ENCODE measurements at regions not wholly inside any gene's neighbourhood (a gene's known extent, or its start where the extent isn't known, plus 50 kb on each side); places are given as distances from the start of the nearest gene placed in this dataset.
"Not testable (repeated sequence)": the region's sequence is repeated elsewhere in the genome, so short reads cannot be mapped to it uniquely, and the experiment has no call there.

DNA sequence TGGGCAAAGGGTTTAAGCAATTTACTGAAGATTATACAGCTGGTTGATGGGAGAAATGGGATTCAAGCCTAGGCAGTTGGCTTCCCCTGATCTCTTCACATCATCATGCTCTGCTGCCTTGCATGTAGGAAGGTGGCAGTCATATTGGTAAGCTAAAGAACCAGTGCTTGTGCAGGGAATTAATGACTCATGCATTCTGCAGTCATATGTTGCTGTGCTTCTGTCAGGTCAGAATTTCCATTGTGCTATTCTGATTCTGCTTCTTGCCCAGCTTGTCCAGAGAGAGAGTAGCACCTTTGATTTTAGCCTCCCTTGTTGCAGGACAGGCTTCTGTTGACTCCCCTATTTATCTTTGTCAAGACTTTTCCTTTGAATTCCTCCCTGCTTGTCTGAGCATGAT, 114.0 kb upstream of the IKBKE start:
- H2AFZ ChIP-seq; H3K4me2 ChIP-seq; CTCF ChIA-PET; H3K36me3 ChIP-seq (ENCODE audit: low read depth); H3K4me1 ChIP-seq (replicated peaks; ENCODE audit: insufficient read depth); H3K27ac ChIP-seq; H3K9me2 ChIP-seq (ENCODE audit: insufficient read depth); POLR2A ChIA-PET (ENCODE audit: unreplicated experiment); H3K4me3 ChIP-seq; H3F3A ChIP-seq (ENCODE audit: insufficient read depth, low read depth); H3K27me3 ChIP-seq (ENCODE audit: insufficient read depth, low read depth); H4K20me1 ChIP-seq (ENCODE audit: insufficient read depth); H3K9me3 ChIP-seq (ENCODE audit: insufficient read depth, low read depth); BruUV-seq (replicated peaks); H3K79me2 ChIP-seq (ENCODE audit: low read depth); intact Hi-C loops (cut with micrococcal nuclease; ENCODE audit: unreplicated experiment): not testable (repeated sequence)
- peak in 1 of 2 experiments; percentile 43 for DNase-seq

DNA sequence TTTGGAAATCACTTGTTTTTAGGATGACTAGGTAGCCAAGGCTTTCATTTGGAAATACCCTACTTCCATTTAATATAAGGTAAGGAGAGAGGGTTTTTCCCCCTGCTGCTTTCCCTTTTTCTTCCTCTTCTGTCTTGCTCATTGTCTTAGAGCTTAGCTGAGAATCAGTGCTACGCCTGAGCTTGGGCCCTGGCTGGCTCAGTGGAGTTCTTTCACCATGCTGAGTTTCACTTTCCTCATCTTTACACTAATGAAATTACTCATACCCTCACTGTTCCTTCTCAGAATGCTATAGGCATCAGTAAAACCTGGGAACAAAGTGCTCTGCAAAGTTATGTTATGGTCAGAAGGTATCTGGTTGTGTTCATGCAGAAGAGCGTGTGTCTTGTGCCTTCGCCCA, 112.3 kb upstream of the IKBKE start:
- POLR2A ChIA-PET (ENCODE audit: unreplicated experiment); H3K9me3 ChIP-seq (ENCODE audit: insufficient read depth, low read depth); H4K20me1 ChIP-seq (ENCODE audit: insufficient read depth); H3K9me2 ChIP-seq (ENCODE audit: insufficient read depth); H2AFZ ChIP-seq; DNase-seq; BruUV-seq (replicated peaks); H3F3A ChIP-seq (ENCODE audit: insufficient read depth, low read depth); H3K27me3 ChIP-seq (ENCODE audit: insufficient read depth, low read depth); CTCF ChIA-PET; H3K4me2 ChIP-seq; intact Hi-C loops (cut with micrococcal nuclease; ENCODE audit: unreplicated experiment); H3K79me2 ChIP-seq (ENCODE audit: low read depth); H3K4me1 ChIP-seq (replicated peaks; ENCODE audit: insufficient read depth); H3K4me3 ChIP-seq; H3K36me3 ChIP-seq (ENCODE audit: low read depth): not testable (repeated sequence)
- H3K27ac ChIP-seq: peak overlapping the region; percentile 59; the same call in 1 of the 2 replicates

DNA sequence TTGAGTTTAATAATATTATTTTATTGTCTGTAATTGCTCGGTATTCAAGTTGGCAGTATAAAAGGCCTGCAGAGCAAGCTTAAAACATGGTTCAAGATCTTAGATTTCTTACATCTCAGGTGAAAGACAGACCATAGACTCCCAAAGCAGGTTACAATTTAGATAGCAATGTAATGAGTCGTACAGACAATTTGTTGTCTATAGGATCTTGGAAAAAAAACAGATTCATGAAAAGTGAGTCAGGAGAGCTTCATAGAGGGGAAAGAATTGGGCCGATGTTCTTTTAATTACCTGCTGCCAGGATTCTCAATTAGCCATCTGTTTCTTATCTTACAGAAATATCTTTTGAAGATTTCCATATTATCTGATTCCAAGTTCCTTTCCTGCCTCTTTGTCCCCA, 111.5 kb upstream of the IKBKE start:
- H3K4me2 ChIP-seq; H4K20me1 ChIP-seq (ENCODE audit: insufficient read depth); intact Hi-C loops (cut with micrococcal nuclease; ENCODE audit: unreplicated experiment); H3K4me3 ChIP-seq; H3K9me2 ChIP-seq (ENCODE audit: insufficient read depth); POLR2A ChIA-PET (ENCODE audit: unreplicated experiment); BruUV-seq (replicated peaks); H3K27me3 ChIP-seq (ENCODE audit: insufficient read depth, low read depth); H3K9me3 ChIP-seq (ENCODE audit: insufficient read depth, low read depth); DNase-seq; H2AFZ ChIP-seq; H3F3A ChIP-seq (ENCODE audit: insufficient read depth, low read depth); H3K36me3 ChIP-seq (ENCODE audit: low read depth); H3K79me2 ChIP-seq (ENCODE audit: low read depth); CTCF ChIA-PET: not testable (repeated sequence)
- H3K4me1 ChIP-seq (replicated peaks; ENCODE audit: insufficient read depth): peaks cover 10% of the 10 kb centered on the region; the same call in 1 of the 2 replicates
- H3K27ac ChIP-seq: peak overlapping the region; percentile 63

DNA sequence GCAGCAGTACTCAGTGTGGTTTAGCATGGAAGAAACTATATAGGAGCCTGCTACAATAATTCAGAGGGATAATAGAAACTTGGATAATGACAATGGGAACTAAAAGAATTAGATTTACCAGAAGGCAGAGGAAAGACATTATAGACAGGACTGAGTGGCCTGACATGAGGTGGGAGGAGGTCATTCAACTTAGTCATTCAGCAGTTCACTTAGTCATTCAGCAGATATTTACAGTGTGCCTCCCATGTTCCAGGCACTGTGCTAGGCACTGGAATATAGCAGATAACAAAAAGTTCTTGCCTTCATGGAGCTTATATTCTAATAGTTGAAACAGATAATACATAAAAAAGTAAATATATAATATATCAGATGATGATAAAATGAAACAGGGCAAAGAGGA, 110.9 kb upstream of the IKBKE start:
- CTCF ChIA-PET; H3K27ac ChIP-seq; DNase-seq; H3F3A ChIP-seq (ENCODE audit: insufficient read depth, low read depth); POLR2A ChIA-PET (ENCODE audit: unreplicated experiment); H3K27me3 ChIP-seq (ENCODE audit: insufficient read depth, low read depth); H3K4me3 ChIP-seq; H4K20me1 ChIP-seq (ENCODE audit: insufficient read depth); H2AFZ ChIP-seq; H3K9me2 ChIP-seq (ENCODE audit: insufficient read depth); H3K9me3 ChIP-seq (ENCODE audit: insufficient read depth, low read depth); H3K79me2 ChIP-seq (ENCODE audit: low read depth); H3K4me2 ChIP-seq; intact Hi-C loops (cut with micrococcal nuclease; ENCODE audit: unreplicated experiment); H3K36me3 ChIP-seq (ENCODE audit: low read depth); BruUV-seq (replicated peaks): not testable (repeated sequence)
- H3K4me1 ChIP-seq (replicated peaks; ENCODE audit: insufficient read depth): peaks cover 10% of the 10 kb centered on the region; the same call in 1 of the 2 replicates

DNA sequence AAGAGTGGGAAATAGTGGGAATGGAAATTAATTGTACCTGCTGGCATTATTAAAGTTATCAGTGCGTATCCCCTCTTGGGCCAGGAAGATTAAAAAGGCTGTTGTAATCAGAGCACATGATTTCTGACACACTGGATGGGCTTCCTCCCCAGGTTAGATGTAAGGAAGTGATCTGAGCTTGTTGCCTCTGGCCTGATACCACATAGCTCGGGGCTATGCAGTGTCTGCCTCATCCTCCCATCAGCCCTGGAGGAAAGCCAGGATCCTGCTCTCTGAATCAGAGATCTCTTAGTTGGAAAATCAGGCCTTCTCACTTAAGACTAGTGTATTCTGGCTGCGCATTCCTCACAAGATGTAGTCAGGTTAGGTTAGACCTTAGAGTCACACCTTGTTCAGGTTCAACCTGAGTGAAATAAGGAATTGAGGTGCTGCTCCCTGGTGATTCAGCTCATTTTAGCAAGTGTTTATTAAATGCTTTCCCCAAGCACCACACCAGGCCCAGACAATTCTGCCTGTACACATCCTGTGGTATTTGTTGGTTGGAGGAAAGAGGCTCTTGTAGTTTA, 108.2 kb upstream of the IKBKE start:
- H3K79me2 ChIP-seq (ENCODE audit: low read depth); POLR2A ChIA-PET (ENCODE audit: unreplicated experiment); BruUV-seq (replicated peaks); H3K9me2 ChIP-seq (ENCODE audit: insufficient read depth); H3K36me3 ChIP-seq (ENCODE audit: low read depth); intact Hi-C loops (cut with micrococcal nuclease; ENCODE audit: unreplicated experiment); H3K9me3 ChIP-seq (ENCODE audit: insufficient read depth, low read depth); H3F3A ChIP-seq (ENCODE audit: insufficient read depth, low read depth); H2AFZ ChIP-seq; H4K20me1 ChIP-seq (ENCODE audit: insufficient read depth); H3K4me3 ChIP-seq; H3K4me2 ChIP-seq; CTCF ChIA-PET; H3K27me3 ChIP-seq (ENCODE audit: insufficient read depth, low read depth): not testable (repeated sequence)
- peak overlapping the region; percentile 74 for H3K27ac ChIP-seq
- peaks cover 10% of the 10 kb centered on the region; the same call in 1 of the 2 replicates for H3K4me1 ChIP-seq (replicated peaks; ENCODE audit: insufficient read depth)
- peak in 1 of 2 experiments; percentile 27 for DNase-seq

DNA sequence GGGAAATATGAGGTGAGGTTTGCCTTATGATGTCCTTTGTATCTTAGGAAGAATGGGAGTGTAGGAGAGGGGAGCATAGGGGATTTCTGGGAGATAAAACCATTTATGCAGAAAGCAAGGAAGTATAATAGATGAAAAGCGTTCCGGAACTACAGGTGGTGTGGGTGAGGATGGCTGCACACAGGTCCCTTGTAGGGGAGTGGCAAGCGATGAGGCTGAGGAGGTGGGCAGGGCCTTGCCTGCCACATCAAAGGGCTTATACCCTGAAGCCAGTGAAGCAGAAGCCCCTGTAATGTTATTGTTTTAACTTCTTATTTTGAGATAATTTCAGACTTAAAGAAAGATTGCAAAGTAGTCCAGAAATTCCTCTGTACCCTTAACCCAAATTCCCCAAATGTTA, 107.3 kb upstream of the IKBKE start:
- H3K9me2 ChIP-seq (ENCODE audit: insufficient read depth); H3F3A ChIP-seq (ENCODE audit: insufficient read depth, low read depth); H3K9me3 ChIP-seq (ENCODE audit: insufficient read depth, low read depth); intact Hi-C loops (cut with micrococcal nuclease; ENCODE audit: unreplicated experiment); H3K36me3 ChIP-seq (ENCODE audit: low read depth); H3K4me3 ChIP-seq; H3K79me2 ChIP-seq (ENCODE audit: low read depth); H4K20me1 ChIP-seq (ENCODE audit: insufficient read depth); BruUV-seq (replicated peaks); H3K27me3 ChIP-seq (ENCODE audit: insufficient read depth, low read depth); H2AFZ ChIP-seq; CTCF ChIA-PET; H3K4me2 ChIP-seq; DNase-seq; POLR2A ChIA-PET (ENCODE audit: unreplicated experiment): not testable (repeated sequence)
- Histone ChIP-seq H3K27ac (peak overlapping the region; percentile 74), H3K4me1 (replicated peaks; ENCODE audit: insufficient read depth) (peaks cover 10% of the 10 kb centered on the region; the same call in 1 of the 2 replicates)

DNA sequence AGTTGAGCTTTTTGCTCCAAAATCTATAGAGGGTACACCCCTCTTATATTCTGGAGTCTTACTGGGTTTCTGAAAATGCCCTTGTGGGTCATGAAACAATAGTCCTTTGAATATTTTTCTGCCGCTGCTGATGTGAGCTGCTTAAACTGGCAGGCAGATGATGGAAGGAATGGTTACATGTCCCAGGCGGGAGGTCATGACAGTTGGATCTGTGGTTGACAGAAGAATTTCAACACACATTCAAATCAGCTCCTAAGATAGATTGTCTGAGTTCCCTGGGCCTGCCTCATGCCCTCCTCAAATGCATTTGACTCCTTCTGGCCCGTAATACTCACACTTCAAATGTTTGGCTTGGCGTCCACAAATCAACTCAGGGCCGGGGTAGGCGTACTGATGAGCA, 105.0 kb upstream of the IKBKE start:
- DNase-seq; BruUV-seq (replicated peaks); H3F3A ChIP-seq (ENCODE audit: insufficient read depth, low read depth); intact Hi-C loops (cut with micrococcal nuclease; ENCODE audit: unreplicated experiment); H3K27ac ChIP-seq; H4K20me1 ChIP-seq (ENCODE audit: insufficient read depth); H3K9me3 ChIP-seq (ENCODE audit: insufficient read depth, low read depth); H3K79me2 ChIP-seq (ENCODE audit: low read depth); H2AFZ ChIP-seq; POLR2A ChIA-PET (ENCODE audit: unreplicated experiment); H3K9me2 ChIP-seq (ENCODE audit: insufficient read depth); H3K4me3 ChIP-seq; CTCF ChIA-PET; H3K27me3 ChIP-seq (ENCODE audit: insufficient read depth, low read depth); H3K4me2 ChIP-seq; H3K36me3 ChIP-seq (ENCODE audit: low read depth): not testable (repeated sequence)
- H3K4me1 ChIP-seq (replicated peaks; ENCODE audit: insufficient read depth): peaks cover 10% of the 10 kb centered on the region; the same call in 1 of the 2 replicates

DNA sequence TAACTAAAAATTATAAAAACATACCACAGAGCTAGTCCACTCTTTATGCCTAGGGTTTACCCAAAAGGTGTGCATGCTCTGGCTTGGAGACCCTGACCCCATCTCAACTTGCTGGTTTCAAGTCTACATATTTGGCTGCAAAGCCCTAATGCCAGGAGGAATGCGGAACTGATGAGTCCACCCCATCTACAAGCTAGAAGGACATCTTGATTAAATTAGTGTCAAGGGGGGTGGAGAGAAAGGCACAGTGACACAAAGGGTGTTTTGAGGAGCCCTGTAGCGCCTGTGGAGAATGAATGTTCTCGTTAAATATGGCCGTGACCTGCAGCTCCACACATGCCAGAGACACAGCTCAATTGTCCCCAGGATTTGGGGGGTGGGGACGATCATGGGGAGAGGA, 104.1 kb upstream of the IKBKE start:
- POLR2A ChIA-PET (ENCODE audit: unreplicated experiment); DNase-seq: not testable (repeated sequence)

More for the DNA sequence above, 104.1 kb upstream of the IKBKE start:
- intact Hi-C loops (cut with micrococcal nuclease; ENCODE audit: unreplicated experiment); CTCF ChIA-PET; BruUV-seq (replicated peaks); H3K9me3 ChIP-seq (ENCODE audit: insufficient read depth, low read depth); H3K4me3 ChIP-seq; H3F3A ChIP-seq (ENCODE audit: insufficient read depth, low read depth); H3K79me2 ChIP-seq (ENCODE audit: low read depth); H2AFZ ChIP-seq; H3K27me3 ChIP-seq (ENCODE audit: insufficient read depth, low read depth); H4K20me1 ChIP-seq (ENCODE audit: insufficient read depth); H3K4me2 ChIP-seq; H3K9me2 ChIP-seq (ENCODE audit: insufficient read depth); H3K36me3 ChIP-seq (ENCODE audit: low read depth); H3K27ac ChIP-seq: not testable (repeated sequence)
- H3K4me1 ChIP-seq (replicated peaks; ENCODE audit: insufficient read depth): peaks cover 10% of the 10 kb centered on the region; the same call in 1 of the 2 replicates

Measured in PC-9 (cell line).